AG04450 (cell line): ENCODE measurements at regions not wholly inside any gene's neighbourhood (a gene's known extent, or its start where the extent isn't known, plus 50 kb on each side); places are given as distances from the start of the nearest gene placed in this dataset.

ENCODE experiments used
- CTCF ChIA-PET: fragments of 300-600, 350-600 bp; formaldehyde crosslinking; extraction: SDS; loops from one replicate; lab custom pipeline; 2022; ENCODE audit warnings: antibody characterized with exemption, inconsistent platforms; lab: Charles Lee
- POLR2A ChIA-PET: fragments of 350-600 bp; formaldehyde crosslinking; extraction: SDS; loops from one replicate; lab custom pipeline; 2021; ENCODE audit warnings: antibody characterized with exemption, inconsistent platforms; lab: Yijun Ruan, JAX
- DNase-seq: peaks from one replicate; pipeline ENCODE4 v3.0.0-alpha.2; 2011; ENCODE audit warnings: low read depth, low spot score
- H3K27ac ChIP-seq: one replicate; pipeline ENCODE4 v1.5.1; 2012; ENCODE audit warnings: low read depth, low read length, control low read depth
- H3K27me3 ChIP-seq: one replicate; pipeline ENCODE4 v1.6.0; 2012; ENCODE audit warnings: low read length; ENCODE audit not compliant: control insufficient read depth, insufficient read depth
- H3K4me3 ChIP-seq: 2 replicates; pipeline ENCODE4 v1.5.1; 2011; ENCODE audit warnings: mild to moderate bottlenecking, low read depth, low read length, control low read depth
- H3K9me3 ChIP-seq: 2 replicates; pipeline ENCODE4 v1.5.1; 2012; ENCODE audit warnings: low read length; ENCODE audit not compliant: control insufficient read depth, insufficient read depth
- TF ChIP-seq, protein P1 (sequence below): IDR thresholded peaks from 2 replicates; pipeline ENCODE4 v1.5.1; 2011; ENCODE audit warnings: low read depth, low read length, control low read depth, inconsistent platforms

DNA sequence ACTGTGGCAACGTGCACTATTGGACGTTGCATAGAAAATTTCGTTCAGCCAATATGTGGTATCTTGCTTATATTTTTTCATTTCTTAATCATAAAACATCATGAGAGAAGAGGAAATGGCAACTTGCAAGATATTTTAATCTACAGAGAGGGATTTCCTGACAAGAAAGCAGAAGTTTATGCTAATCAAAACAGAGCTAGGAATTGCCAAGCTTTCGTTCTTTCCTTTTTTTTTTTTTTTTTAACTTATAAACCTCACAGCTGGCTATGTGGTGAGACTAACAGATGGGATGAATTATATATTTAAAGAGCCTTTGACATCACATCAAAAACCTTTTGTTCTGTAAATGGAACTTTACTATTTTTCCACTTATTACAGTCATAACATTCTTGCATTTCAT, 1136.9 kb upstream of the TMEFF2 start:
- ChIA-PET POLR2A (no interaction called here), CTCF (no interaction called here)
- Histone ChIP-seq H3K9me3 (no peaks in the 10 kb centered on the region), H3K4me3 (no peak overlapping the region), H3K27me3 (no peaks in the 10 kb centered on the region), H3K27ac (no peak overlapping the region)
- no peak for DNase-seq
- TF ChIP-seq, protein P1, sequence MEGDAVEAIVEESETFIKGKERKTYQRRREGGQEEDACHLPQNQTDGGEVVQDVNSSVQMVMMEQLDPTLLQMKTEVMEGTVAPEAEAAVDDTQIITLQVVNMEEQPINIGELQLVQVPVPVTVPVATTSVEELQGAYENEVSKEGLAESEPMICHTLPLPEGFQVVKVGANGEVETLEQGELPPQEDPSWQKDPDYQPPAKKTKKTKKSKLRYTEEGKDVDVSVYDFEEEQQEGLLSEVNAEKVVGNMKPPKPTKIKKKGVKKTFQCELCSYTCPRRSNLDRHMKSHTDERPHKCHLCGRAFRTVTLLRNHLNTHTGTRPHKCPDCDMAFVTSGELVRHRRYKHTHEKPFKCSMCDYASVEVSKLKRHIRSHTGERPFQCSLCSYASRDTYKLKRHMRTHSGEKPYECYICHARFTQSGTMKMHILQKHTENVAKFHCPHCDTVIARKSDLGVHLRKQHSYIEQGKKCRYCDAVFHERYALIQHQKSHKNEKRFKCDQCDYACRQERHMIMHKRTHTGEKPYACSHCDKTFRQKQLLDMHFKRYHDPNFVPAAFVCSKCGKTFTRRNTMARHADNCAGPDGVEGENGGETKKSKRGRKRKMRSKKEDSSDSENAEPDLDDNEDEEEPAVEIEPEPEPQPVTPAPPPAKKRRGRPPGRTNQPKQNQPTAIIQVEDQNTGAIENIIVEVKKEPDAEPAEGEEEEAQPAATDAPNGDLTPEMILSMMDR: no peak

DNA sequence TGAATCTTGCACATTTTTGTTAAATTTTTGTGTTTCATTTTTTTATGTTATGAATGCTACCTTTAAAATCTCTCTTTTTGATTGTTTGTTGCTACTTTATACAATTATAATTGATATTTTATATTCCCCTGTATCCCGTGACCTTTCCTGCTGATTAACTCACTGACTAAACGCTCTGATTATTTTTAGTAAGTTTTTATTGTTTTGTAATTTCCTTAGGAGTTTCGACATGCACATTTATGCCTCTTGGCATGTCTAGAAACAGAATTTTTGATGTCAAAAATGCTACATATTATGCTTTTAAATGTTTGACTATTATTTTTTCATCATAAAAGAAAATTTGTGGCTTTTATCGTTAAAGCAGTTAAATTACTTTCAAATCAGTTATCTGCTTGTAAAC, 1131.6 kb upstream of the TMEFF2 start:
- Histone ChIP-seq H3K4me3 (no peak overlapping the region), H3K27ac (no peak overlapping the region), H3K27me3 (no peaks in the 10 kb centered on the region), H3K9me3 (peaks cover 8% of the 10 kb centered on the region)
- POLR2A ChIA-PET: no interaction called here
- TF ChIP-seq, protein P1: no peak
- no peak for DNase-seq
- CTCF ChIA-PET: no interaction called here

DNA sequence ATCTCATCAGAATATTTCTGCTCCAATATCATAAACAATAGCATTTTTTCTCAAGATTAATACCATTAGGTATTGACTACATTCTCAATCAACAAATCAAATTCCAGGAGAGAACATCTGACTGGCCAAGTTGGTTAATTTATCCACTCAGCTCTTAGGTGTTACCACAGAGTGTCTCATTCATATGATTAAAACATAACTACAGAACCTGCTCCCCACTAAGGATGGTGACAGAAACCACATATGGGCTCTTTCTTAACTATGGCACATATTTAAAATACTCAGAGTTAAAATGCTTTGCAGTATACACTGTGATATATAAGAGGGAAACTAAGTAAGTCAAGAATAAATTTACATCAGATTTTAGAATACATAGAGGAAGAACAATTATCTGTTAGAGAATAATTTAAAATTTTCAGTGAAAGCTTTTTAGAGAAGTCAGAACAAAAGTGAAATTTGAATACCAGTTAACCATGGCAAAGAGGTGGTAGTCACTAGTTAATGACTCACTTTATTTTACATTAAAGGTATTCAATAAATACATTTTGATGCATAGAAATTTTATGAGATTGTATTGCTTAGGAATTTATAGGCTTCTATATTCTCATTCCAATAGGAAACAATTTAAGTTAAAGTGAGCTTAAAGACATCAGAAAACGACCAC, 1120.8 kb upstream of the TMEFF2 start:
- CTCF ChIA-PET: no interaction called here
- TF ChIP-seq, protein P1: no peak
- POLR2A ChIA-PET: no interaction called here
- H3K4me3 ChIP-seq: no peak overlapping the region
- H3K27ac ChIP-seq: no peak overlapping the region
- H3K27me3 ChIP-seq: no peaks in the 10 kb centered on the region
- no peaks in the 10 kb centered on the region for H3K9me3 ChIP-seq
- no peak for DNase-seq

DNA sequence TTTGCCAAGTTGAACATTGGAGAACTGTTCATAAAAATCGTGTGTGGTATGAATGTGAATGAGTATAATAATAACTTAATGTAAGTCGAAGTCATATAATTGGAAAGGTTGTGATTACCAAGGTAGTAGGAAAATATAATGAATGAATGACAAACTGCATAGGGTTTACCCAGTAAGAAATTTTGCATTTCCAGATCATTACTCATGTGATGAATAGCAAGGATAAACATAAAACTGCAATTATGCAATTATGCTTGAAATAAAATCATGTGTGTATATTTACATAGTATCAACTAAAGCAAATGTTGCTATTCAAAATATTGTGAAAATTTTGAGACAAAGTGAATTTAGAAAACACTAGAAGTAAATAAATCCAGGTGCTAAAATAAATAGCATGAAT, 1108.7 kb upstream of the TMEFF2 start:
- TF ChIP-seq, protein P1: no peak
- POLR2A ChIA-PET: no interaction called here
- no peak for DNase-seq
- no peak overlapping the region for H3K27ac ChIP-seq
- no peaks in the 10 kb centered on the region for H3K9me3 ChIP-seq
- CTCF ChIA-PET: no interaction called here
- H3K27me3 ChIP-seq: no peaks in the 10 kb centered on the region
- H3K4me3 ChIP-seq: no peak overlapping the region

DNA sequence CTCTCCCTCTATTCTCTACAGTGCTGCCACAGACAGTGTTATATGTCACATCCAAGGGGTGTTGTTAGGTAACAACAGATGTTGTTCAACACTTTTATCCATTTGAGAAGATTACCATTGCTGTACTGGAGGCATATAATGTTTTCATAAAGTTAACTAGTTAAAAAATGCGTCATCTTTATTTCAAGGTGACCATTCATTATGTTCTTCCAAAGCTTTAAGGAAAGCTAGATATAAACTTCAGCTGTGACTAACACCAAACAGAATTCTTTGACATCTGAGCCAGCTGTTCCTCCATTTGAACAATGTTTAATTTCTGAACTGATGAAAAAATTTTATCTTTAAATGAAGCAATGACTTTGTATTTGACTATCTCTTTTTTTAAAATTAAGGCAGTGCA, 1099.6 kb upstream of the TMEFF2 start:
- TF ChIP-seq, protein P1: no peak
- H3K9me3 ChIP-seq: peaks cover 12% of the 10 kb centered on the region
- CTCF ChIA-PET: interaction anchor here (0.5 kb wide), 1 partner anchor 983 kb away, joined by 4 read pairs; no protein-coding TSS in a partner anchor
- H3K27ac ChIP-seq: no peak overlapping the region
- POLR2A ChIA-PET: no interaction called here
- no peak for DNase-seq
- H3K4me3 ChIP-seq: no peak overlapping the region
- H3K27me3 ChIP-seq: no peaks in the 10 kb centered on the region
